IMR-90 (cell line): ENCODE measurements at regions not wholly inside any gene's neighbourhood (a gene's known extent, or its start where the extent isn't known, plus 50 kb on each side); places are given as distances from the start of the nearest gene placed in this dataset.

Experiments used
- ATAC-seq: fragments of 200-7000 bp; cut with Tn5 transposase; 2 replicates; pipeline ENCODE4 v1.9.1; 2020; ENCODE audit warnings: low read depth, mild to moderate bottlenecking, moderate library complexity
- BruUV-seq: library from RNA; stranded (reverse); fragments of 400-500 nt; replicated peaks from 2 replicates; lab custom pipeline; 2021; lab: Mats Ljungman, UMichigan
- CTCF ChIA-PET: fragments of 300-600 bp; formaldehyde crosslinking; extraction: SDS; loops from one replicate; lab custom pipeline; 2021; ENCODE audit warnings: antibody characterized with exemption; lab: Yijun Ruan, JAX
- POLR2A ChIA-PET: fragments of 300-600 bp; sonication (Branson Sonifier 250); formaldehyde crosslinking; loops from one replicate; lab custom pipeline; 2022; ENCODE audit warnings: antibody characterized with exemption; ENCODE audit not compliant: unreplicated experiment; lab: Charles Lee
- DNase-seq: peaks from one replicate; pipeline ENCODE4 v3.0.0; 2013
- H2AFZ ChIP-seq: replicated peaks from 2 replicates; pipeline ENCODE3; 2013; ENCODE audit warnings: low read length, mild to moderate bottlenecking; ENCODE audit not compliant: poor library complexity
- H2AK5ac ChIP-seq: 2 replicates; pipeline ENCODE4 v1.6.1; 2013; ENCODE audit warnings: low read depth, low read length, inconsistent platforms
- H2AK9ac ChIP-seq: replicated peaks from 2 replicates; pipeline ENCODE3; 2013; ENCODE audit warnings: mild to moderate bottlenecking, low read depth, low read length, moderate library complexity; ENCODE audit not compliant: poor library complexity
- H2BK120ac ChIP-seq: 2 replicates; pipeline ENCODE4 v1.6.1; 2013; ENCODE audit warnings: low read depth, low read length, inconsistent platforms
- H2BK15ac ChIP-seq: 3 replicates; pipeline ENCODE4 v1.6.1; 2013; ENCODE audit warnings: low read depth, low read length, inconsistent platforms
- H2BK20ac ChIP-seq: 2 replicates; pipeline ENCODE4 v1.6.1; 2013; ENCODE audit warnings: low read depth, mild to moderate bottlenecking, inconsistent platforms, low read length, moderate library complexity
- H2BK5ac ChIP-seq: 2 replicates; pipeline ENCODE4 v1.6.1; 2013; ENCODE audit warnings: mild to moderate bottlenecking, low read depth, low read length, inconsistent platforms; ENCODE audit not compliant: poor library complexity, severe bottlenecking
- H3K14ac ChIP-seq: replicated peaks from 2 replicates; pipeline ENCODE4 v1.6.1; 2013; ENCODE audit warnings: low read depth, low read length, inconsistent platforms
- H3K18ac ChIP-seq: 2 replicates; pipeline ENCODE4 v1.6.1; 2013; ENCODE audit warnings: low read depth, low read length, control low read depth
- H3K23ac ChIP-seq: 2 replicates; pipeline ENCODE4 v1.6.1; 2013; ENCODE audit warnings: low read depth, low read length, inconsistent platforms
- H3K27ac ChIP-seq: 2 replicates; pipeline ENCODE4 v1.5.1; 2013; ENCODE audit warnings: mild to moderate bottlenecking, control low read depth, low read length; ENCODE audit not compliant: insufficient read depth
- H3K27me3 ChIP-seq: 2 replicates; pipeline ENCODE4 v1.6.1; 2013; ENCODE audit warnings: low read length; ENCODE audit not compliant: control insufficient read depth, insufficient read depth
- H3K36me3 ChIP-seq: 2 replicates; pipeline ENCODE4 v1.6.1; 2013; ENCODE audit warnings: low read length, mixed read lengths; ENCODE audit not compliant: control insufficient read depth, insufficient read depth
- H3K4ac ChIP-seq: 2 replicates; pipeline ENCODE4 v1.6.1; 2013; ENCODE audit warnings: low read depth, low read length, inconsistent platforms
- H3K4me1 ChIP-seq: 2 replicates; pipeline ENCODE4 v1.6.1; 2013; ENCODE audit warnings: low read length, mixed read lengths; ENCODE audit not compliant: control insufficient read depth, insufficient read depth
- H3K4me2 ChIP-seq: 2 replicates; pipeline ENCODE4 v1.6.1; 2013; ENCODE audit warnings: low read depth, mild to moderate bottlenecking, control low read depth, low read length, moderate library complexity
- H3K4me3 ChIP-seq: 2 replicates; pipeline ENCODE4 v1.5.1; 2013; ENCODE audit warnings: low read depth, mild to moderate bottlenecking, control low read depth, low read length, moderate library complexity; ENCODE audit not compliant: insufficient read depth
- H3K56ac ChIP-seq: 2 replicates; pipeline ENCODE4 v1.6.1; 2013; ENCODE audit warnings: low read length, inconsistent platforms; ENCODE audit not compliant: insufficient read depth; ENCODE audit errors: extremely low read depth
- H3K79me1 ChIP-seq, 2 experiments: 2 replicates each; pipeline ENCODE4 v1.6.1; 2013; ENCODE audit warnings: low read length in 2 of 2, inconsistent platforms in 1 of 2, low read depth in 1 of 2
- H3K9ac ChIP-seq: 2 replicates; pipeline ENCODE4 v1.6.1; 2013; ENCODE audit warnings: low read depth, low read length, control low read depth
- H3K9me1 ChIP-seq: 2 replicates; pipeline ENCODE4 v1.6.1; 2013; ENCODE audit warnings: low read length, inconsistent platforms; ENCODE audit not compliant: insufficient read depth
- H3K9me3 ChIP-seq: 2 replicates; pipeline ENCODE4 v1.6.1; 2013; ENCODE audit warnings: low read length; ENCODE audit not compliant: control insufficient read depth, insufficient read depth
- H4K20me1 ChIP-seq: 2 replicates; pipeline ENCODE4 v1.6.1; 2013; ENCODE audit warnings: low read length, inconsistent platforms; ENCODE audit not compliant: insufficient read depth
- H4K5ac ChIP-seq: 2 replicates; pipeline ENCODE4 v1.6.1; 2013; ENCODE audit warnings: mild to moderate bottlenecking, low read depth, low read length, control low read depth
- H4K8ac ChIP-seq, 2 experiments: 2 replicates each; pipeline ENCODE4 v1.6.1; 2013; ENCODE audit warnings: low read depth in 2 of 2, low read length in 2 of 2, control low read depth in 1 of 2, inconsistent platforms in 1 of 2
- H4K91ac ChIP-seq: 2 replicates; pipeline ENCODE4 v1.6.1; 2013; ENCODE audit warnings: low read depth, low read length, inconsistent platforms; ENCODE audit not compliant: insufficient read depth
- CEBPB ChIP-seq: IDR thresholded peaks from 2 replicates; pipeline ENCODE4 v1.6.1; 2012; ENCODE audit warnings: low read depth, low read length, improper control_type of control experiment
- CHD1 ChIP-seq: IDR thresholded peaks from 2 replicates; pipeline ENCODE4 v1.6.1; 2012; ENCODE audit warnings: low read depth, low read length, improper control_type of control experiment
- FOS ChIP-seq: fragments of 150-350 bp; IDR thresholded peaks from 2 replicates; pipeline ENCODE4 v1.6.1; 2016; ENCODE audit warnings: low read depth, low read length
- WGBS, 2 experiments: methylation state at CpG; one replicate each; pipeline versions ENCODE4 v1.1.5 to v1.1.7; 2013; ENCODE audit warnings: missing lambda C conversion rate in 2 of 2; ENCODE audit not compliant: insufficient read length in 1 of 2; ENCODE audit errors: extremely low coverage in 2 of 2; 5-methylcytosine and 5-hydroxymethylcytosine counted together
- dilution Hi-C: fragments of 300-500 bp; cut with HindIII; formaldehyde crosslinking; loops from one replicate; pipeline ENCODE4 v1.14.3; 2018; ENCODE audit warnings: low sequenced_read_pairs; ENCODE audit not compliant: unreplicated experiment
- in situ Hi-C: fragments of 300-500 bp; cut with MboI; formaldehyde crosslinking; loops from 3 replicates; pipeline ENCODE4 v1.14.3; 2019; ENCODE audit warnings: low sequenced_read_pairs, inconsistent platforms, mixed read lengths
- intact Hi-C: fragments of 100-400 bp; cut with micrococcal nuclease; formaldehyde crosslinking; loops from 2 replicates; pipeline ENCODE4 v1.10.0; 2022

DNA sequence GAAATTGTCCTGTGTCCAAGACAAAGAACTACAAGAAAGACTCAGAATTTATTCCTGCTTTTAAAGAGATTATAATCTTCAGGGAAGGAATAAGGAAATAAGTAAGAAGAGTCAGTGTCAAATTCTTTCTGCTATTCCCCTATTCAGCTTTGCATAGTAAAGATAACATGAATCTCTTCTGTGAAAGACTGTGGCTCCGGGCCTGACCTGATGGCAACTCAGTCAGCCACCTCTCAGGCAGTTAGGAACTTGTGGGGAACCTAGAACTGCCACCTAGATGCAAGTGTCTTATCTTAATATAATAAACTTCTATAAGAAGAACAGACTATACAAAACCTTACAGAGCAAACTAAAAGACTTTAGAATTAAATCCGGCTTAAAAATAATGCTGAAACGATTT, 382.0 kb downstream of the RAD51AP2 start:
- BruUV-seq = no TSS peak
- no peaks in the 10 kb centered on the region for H4K20me1 ChIP-seq
- no peak overlapping the region for H2BK5ac ChIP-seq
- H3K27me3 ChIP-seq = no peaks in the 10 kb centered on the region
- no peak overlapping the region for H3K56ac ChIP-seq
- H2AFZ ChIP-seq = no peak overlapping the region
- H3K23ac ChIP-seq = no peak overlapping the region
- H3K4me1 ChIP-seq = no peaks in the 10 kb centered on the region
- intact Hi-C loops = no loop called here
- no peak overlapping the region for H2AK5ac ChIP-seq
- no peak overlapping the region for H3K4ac ChIP-seq
- no peaks in the 10 kb centered on the region for H3K79me1 ChIP-seq
- no peak for TF ChIP-seq CEBPB
- no peak for TF ChIP-seq CHD1
- TF ChIP-seq FOS = no peak
- no peaks in the 10 kb centered on the region for H3K36me3 ChIP-seq
- H3K18ac ChIP-seq = no peak overlapping the region
- no peak overlapping the region for H3K4me3 ChIP-seq
- no peak overlapping the region for H4K91ac ChIP-seq
- DNase-seq (no peak), ATAC-seq (no peak)
- H3K4me2 ChIP-seq = no peak overlapping the region
- CTCF ChIA-PET = interaction anchor here (0.6 kb wide), 1 partner anchor 22 kb away, joined by 3 read pairs; no protein-coding TSS in a partner anchor
- H4K5ac ChIP-seq = no peak overlapping the region
- no peak overlapping the region for H3K9ac ChIP-seq
- no peak overlapping the region for H2BK20ac ChIP-seq
- H3K9me3 ChIP-seq = no peaks in the 10 kb centered on the region
- dilution Hi-C loops = no loop called here
- in situ Hi-C loops = no loop called here
- H3K9me1 ChIP-seq = no peaks in the 10 kb centered on the region
- no peak overlapping the region for H4K8ac ChIP-seq
- H2AK9ac ChIP-seq = no peak overlapping the region
- H2BK120ac ChIP-seq = no peak overlapping the region
- H3K27ac ChIP-seq = no peak overlapping the region
- WGBS, 2 experiments = no CpG with 5 or more reads among the region's 3 CpGs
- H2BK15ac ChIP-seq = no peak overlapping the region
- H3K14ac ChIP-seq = no peak overlapping the region
- POLR2A ChIA-PET = no interaction called here
